ENCODE measurements at regions not wholly inside any gene's neighbourhood (a gene's known extent, or its start where the extent isn't known, plus 50 kb on each side); places are given as distances from the start of the nearest gene placed in this dataset.

DNA sequence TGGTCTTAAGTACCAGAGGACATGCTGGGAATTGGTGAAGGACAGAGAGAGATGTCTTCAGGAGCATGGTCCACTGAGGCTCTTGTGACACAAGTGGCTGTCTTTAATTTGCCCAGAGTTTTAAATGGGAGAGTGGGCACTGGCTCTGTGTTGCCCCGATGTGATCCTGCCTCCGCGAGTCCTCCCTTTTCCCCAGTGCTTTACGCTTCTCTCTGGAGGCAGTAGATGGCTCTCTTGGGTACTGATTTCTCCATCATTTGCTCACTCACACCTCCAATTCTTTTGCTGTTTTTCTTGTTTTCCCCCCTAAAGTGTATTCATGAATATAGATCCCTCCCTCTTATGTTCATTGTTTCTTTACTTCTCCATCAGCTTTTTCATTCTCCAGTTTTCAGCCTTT lies 74.3 kb downstream of the EMP1 start:
- Histone ChIP-seq H3K36me3 (ENCODE audit: control insufficient read depth, low read length) (no peaks in the 10 kb centered on the region), H3K9me2 (replicated peaks; ENCODE audit: control insufficient read depth, low read length) (no peaks in the 10 kb centered on the region), H3K27me3 (ENCODE audit: control insufficient read depth, low read length) (no peaks in the 10 kb centered on the region), H3K4me3 (ENCODE audit: low read length) (no peak overlapping the region), H3K4me1 (ENCODE audit: control insufficient read depth, low read length) (no peaks in the 10 kb centered on the region), H4K20me1 (ENCODE audit: control insufficient read depth, insufficient read depth, low read depth, low read length) (no peaks in the 10 kb centered on the region), H3K79me2 (ENCODE audit: control insufficient read depth, low read length) (no peaks in the 10 kb centered on the region), H3K9me3 (ENCODE audit: control insufficient read depth, insufficient read depth, low read length) (no peaks in the 10 kb centered on the region), H3F3A (ENCODE audit: control insufficient read depth, insufficient read depth) (no peaks in the 10 kb centered on the region), H3K27ac (ENCODE audit: low read depth, low read length) (no peak overlapping the region), H3K4me2 (ENCODE audit: low read length) (no peak overlapping the region)
- TF ChIP-seq, protein P1, sequence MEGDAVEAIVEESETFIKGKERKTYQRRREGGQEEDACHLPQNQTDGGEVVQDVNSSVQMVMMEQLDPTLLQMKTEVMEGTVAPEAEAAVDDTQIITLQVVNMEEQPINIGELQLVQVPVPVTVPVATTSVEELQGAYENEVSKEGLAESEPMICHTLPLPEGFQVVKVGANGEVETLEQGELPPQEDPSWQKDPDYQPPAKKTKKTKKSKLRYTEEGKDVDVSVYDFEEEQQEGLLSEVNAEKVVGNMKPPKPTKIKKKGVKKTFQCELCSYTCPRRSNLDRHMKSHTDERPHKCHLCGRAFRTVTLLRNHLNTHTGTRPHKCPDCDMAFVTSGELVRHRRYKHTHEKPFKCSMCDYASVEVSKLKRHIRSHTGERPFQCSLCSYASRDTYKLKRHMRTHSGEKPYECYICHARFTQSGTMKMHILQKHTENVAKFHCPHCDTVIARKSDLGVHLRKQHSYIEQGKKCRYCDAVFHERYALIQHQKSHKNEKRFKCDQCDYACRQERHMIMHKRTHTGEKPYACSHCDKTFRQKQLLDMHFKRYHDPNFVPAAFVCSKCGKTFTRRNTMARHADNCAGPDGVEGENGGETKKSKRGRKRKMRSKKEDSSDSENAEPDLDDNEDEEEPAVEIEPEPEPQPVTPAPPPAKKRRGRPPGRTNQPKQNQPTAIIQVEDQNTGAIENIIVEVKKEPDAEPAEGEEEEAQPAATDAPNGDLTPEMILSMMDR (IDR thresholded peaks at IDR 0.05; ENCODE audit: low read depth, low read length, poor library complexity, severe bottlenecking): no peak
